ENCODE measurements at regions not wholly inside any gene's neighbourhood (a gene's known extent, or its start where the extent isn't known, plus 50 kb on each side); places are given as distances from the start of the nearest gene placed in this dataset.

DNA sequence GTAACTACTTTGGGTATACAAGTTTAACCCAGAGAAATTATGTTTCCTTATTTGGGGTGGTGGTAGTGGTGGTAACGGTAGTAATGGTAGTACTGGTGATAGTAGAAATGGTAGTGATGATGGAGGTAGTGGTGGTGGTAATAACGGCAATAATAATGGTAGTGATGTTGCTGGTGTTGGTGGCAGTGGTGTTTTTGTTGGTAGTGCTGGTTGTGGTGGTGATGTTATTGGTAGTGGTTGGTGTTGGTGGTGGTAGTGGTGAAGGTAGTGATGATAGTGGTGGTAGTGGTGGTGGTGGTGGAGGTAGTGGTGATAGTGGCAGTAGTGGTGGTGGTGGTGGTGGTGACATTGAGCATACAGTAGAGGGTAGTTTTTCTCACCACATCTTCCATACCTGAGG is 95.6 kb downstream of the TMEM30B start:
- no peak for DNase-seq (ENCODE audit: extremely low spot score)
- Histone ChIP-seq H3K4me3 (no peak overlapping the region), H3K27ac (replicated peaks in 1 of 4) (no peak overlapping the region), H3K9me3 (no peaks in the 10 kb centered on the region), H3K36me3 (no peaks in the 10 kb centered on the region), H3K27me3 (no peaks in the 10 kb centered on the region), H3K4me1 (peaks cover 0 to 26% (median 14%) of the 10 kb centered on the region in 4 donors)
- 45% methylated on average over 2 of the region's 2 CpGs for WGBS
- intact Hi-C loops (cut with DNase I) = no loop called here
- TF ChIP-seq POLR2AphosphoS5 (IDR thresholded peaks at IDR 0.05) (no peak), EP300 (IDR thresholded peaks at IDR 0.05) (no peak), POLR2A (IDR thresholded peaks at IDR 0.05; ENCODE audit: low read depth) (no peak)
- TF ChIP-seq, protein P1, sequence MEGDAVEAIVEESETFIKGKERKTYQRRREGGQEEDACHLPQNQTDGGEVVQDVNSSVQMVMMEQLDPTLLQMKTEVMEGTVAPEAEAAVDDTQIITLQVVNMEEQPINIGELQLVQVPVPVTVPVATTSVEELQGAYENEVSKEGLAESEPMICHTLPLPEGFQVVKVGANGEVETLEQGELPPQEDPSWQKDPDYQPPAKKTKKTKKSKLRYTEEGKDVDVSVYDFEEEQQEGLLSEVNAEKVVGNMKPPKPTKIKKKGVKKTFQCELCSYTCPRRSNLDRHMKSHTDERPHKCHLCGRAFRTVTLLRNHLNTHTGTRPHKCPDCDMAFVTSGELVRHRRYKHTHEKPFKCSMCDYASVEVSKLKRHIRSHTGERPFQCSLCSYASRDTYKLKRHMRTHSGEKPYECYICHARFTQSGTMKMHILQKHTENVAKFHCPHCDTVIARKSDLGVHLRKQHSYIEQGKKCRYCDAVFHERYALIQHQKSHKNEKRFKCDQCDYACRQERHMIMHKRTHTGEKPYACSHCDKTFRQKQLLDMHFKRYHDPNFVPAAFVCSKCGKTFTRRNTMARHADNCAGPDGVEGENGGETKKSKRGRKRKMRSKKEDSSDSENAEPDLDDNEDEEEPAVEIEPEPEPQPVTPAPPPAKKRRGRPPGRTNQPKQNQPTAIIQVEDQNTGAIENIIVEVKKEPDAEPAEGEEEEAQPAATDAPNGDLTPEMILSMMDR (IDR thresholded peaks at IDR 0.05) = no peak

- H3K9me3 ChIP-seq = no peaks in the 10 kb centered on the region
- peaks cover 0 to 25% (median 14%) of the 10 kb centered on the region in 4 donors for H3K4me1 ChIP-seq
- DNase-seq (ENCODE audit: extremely low spot score) = no peak
- 86% methylated on average over 2 of the region's 2 CpGs for WGBS
- no peaks in the 10 kb centered on the region for H3K27me3 ChIP-seq
- no peak overlapping the region for H3K4me3 ChIP-seq
- H3K36me3 ChIP-seq = no peaks in the 10 kb centered on the region
- H3K27ac ChIP-seq (replicated peaks in 1 of 4) = no peak overlapping the region
- TF ChIP-seq EP300 (IDR thresholded peaks at IDR 0.05) (no peak), POLR2AphosphoS5 (IDR thresholded peaks at IDR 0.05) (no peak), POLR2A (IDR thresholded peaks at IDR 0.05; ENCODE audit: low read depth) (no peak)
- TF ChIP-seq, protein P1 (IDR thresholded peaks at IDR 0.05) = no peak
- intact Hi-C loops (cut with DNase I) = no loop called here
Observed at GRCh38 chr14:61184112-61184511, 97.0 kb downstream of the TMEM30B start.

GRCh38 chr14:61183196-61183885 is 97.8 kb downstream of the TMEM30B start:
- TF ChIP-seq EP300 (IDR thresholded peaks at IDR 0.05) (no peak), POLR2A (IDR thresholded peaks at IDR 0.05; ENCODE audit: low read depth) (no peak), POLR2AphosphoS5 (IDR thresholded peaks at IDR 0.05) (no peak)
- TF ChIP-seq, protein P1 (IDR thresholded peaks at IDR 0.05) = no peak
- intact Hi-C loops (cut with DNase I) = no loop called here
- no peak for DNase-seq (ENCODE audit: extremely low spot score)
- WGBS = 64% methylated on average over 6 of the region's 6 CpGs
- Histone ChIP-seq H3K36me3 (no peaks in the 10 kb centered on the region), H3K4me1 (peaks cover 0 to 26% (median 15%) of the 10 kb centered on the region in 4 donors), H3K9me3 (no peaks in the 10 kb centered on the region), H3K27ac (replicated peaks in 1 of 4) (no peak overlapping the region), H3K4me3 (no peak overlapping the region), H3K27me3 (no peaks in the 10 kb centered on the region)

GRCh38 chr14:61179796-61180398 is 101.2 kb downstream of the TMEM30B start:
- Histone ChIP-seq H3K4me3 (no peak overlapping the region), H3K27ac (replicated peaks in 1 of 4) (no peak overlapping the region), H3K36me3 (no peaks in the 10 kb centered on the region), H3K9me3 (no peaks in the 10 kb centered on the region), H3K27me3 (no peaks in the 10 kb centered on the region), H3K4me1 (peaks cover 0 to 18% (median 5%) of the 10 kb centered on the region in 4 donors)
- peak; percentile 89 for DNase-seq (ENCODE audit: extremely low spot score)
- TF ChIP-seq, protein P1 (IDR thresholded peaks at IDR 0.05) = no peak
- no peak for TF ChIP-seq EP300 (IDR thresholded peaks at IDR 0.05)
- 97% methylated on average over 6 of the region's 7 CpGs for WGBS
- intact Hi-C loops (cut with DNase I) = no loop called here
